DND-41 (cell line): ENCODE measurements at regions not wholly inside any gene's neighbourhood (a gene's known extent, or its start where the extent isn't known, plus 50 kb on each side); places are given as distances from the start of the nearest gene placed in this dataset.
"Not testable (repeated sequence)": the region's sequence is repeated elsewhere in the genome, so short reads cannot be mapped to it uniquely, and the experiment has no call there.

Experiments used
- ATAC-seq: fragments of 200-7000 bp; cut with Tn5 transposase; 3 replicates; pipeline ENCODE4 v1.9.1; 2021; ENCODE audit warnings: low read depth; ENCODE audit not compliant: insufficient read depth
- DNase-seq: peaks from one replicate; pipeline ENCODE4 v3.0.0-alpha.2; 2020
- H2AFZ ChIP-seq: 2 replicates; pipeline ENCODE4 v1.6.0; 2012; ENCODE audit warnings: low read depth, low read length
- H3K27ac ChIP-seq: 2 replicates; pipeline ENCODE4 v1.5.1; 2012; ENCODE audit warnings: low read length, inconsistent platforms
- H3K27me3 ChIP-seq: fragments of 200-600 bp; sonication (generic); 2 replicates; pipeline ENCODE4 v1.6.0; 2012; ENCODE audit warnings: low read length, mild to moderate bottlenecking, inconsistent platforms; ENCODE audit not compliant: insufficient read depth, poor library complexity
- H3K36me3 ChIP-seq: 2 replicates; pipeline ENCODE4 v1.5.1; 2012; ENCODE audit warnings: low read length, inconsistent platforms; ENCODE audit not compliant: insufficient read depth
- H3K4me1 ChIP-seq: 2 replicates; pipeline ENCODE4 v1.5.1; 2012; ENCODE audit warnings: mild to moderate bottlenecking, low read length; ENCODE audit not compliant: insufficient read depth
- H3K4me2 ChIP-seq: 2 replicates; pipeline ENCODE4 v1.6.0; 2012; ENCODE audit warnings: mild to moderate bottlenecking, moderate library complexity, low read length, inconsistent platforms; ENCODE audit not compliant: insufficient read depth
- H3K4me3 ChIP-seq, 2 experiments: fragments of 200-600 bp in 1 of 2; shearing (Covaris generic) in 1 of 2; 2 replicates each; pipeline ENCODE4 v1.5.1; 2012 to 2016; ENCODE audit warnings: inconsistent platforms in 2 of 2, low read length in 2 of 2, mild to moderate bottlenecking in 2 of 2, low read depth in 1 of 2, moderate library complexity in 1 of 2
- H3K79me2 ChIP-seq: 2 replicates; pipeline ENCODE4 v1.6.0; 2012; ENCODE audit warnings: low read length, inconsistent platforms; ENCODE audit not compliant: insufficient read depth
- H3K9ac ChIP-seq: 2 replicates; pipeline ENCODE4 v1.6.0; 2012; ENCODE audit warnings: low read depth, mild to moderate bottlenecking, inconsistent platforms, low read length, moderate library complexity
- H3K9me3 ChIP-seq: 2 replicates; pipeline ENCODE4 v1.5.1; 2012; ENCODE audit warnings: low read length, moderate library complexity, mild to moderate bottlenecking, inconsistent platforms; ENCODE audit not compliant: insufficient read depth, severe bottlenecking
- H4K20me1 ChIP-seq: 2 replicates; pipeline ENCODE4 v1.6.0; 2012; ENCODE audit warnings: low read length; ENCODE audit not compliant: insufficient read depth
- EZH2 ChIP-seq: IDR thresholded peaks from 3 replicates; pipeline ENCODE4 v1.6.1; 2012; ENCODE audit warnings: borderline replicate concordance, low read depth, mild to moderate bottlenecking, moderate library complexity, low read length, inconsistent platforms; ENCODE audit not compliant: severe bottlenecking
- TF ChIP-seq, protein P1 (sequence below): IDR thresholded peaks from 2 replicates; pipeline ENCODE4 v1.5.1; 2012; ENCODE audit warnings: borderline replicate concordance, low read length, moderate library complexity, mild to moderate bottlenecking; ENCODE audit not compliant: poor library complexity, severe bottlenecking; ENCODE audit errors: extremely low read depth

GRCh38 chr12:116376354-116377193, 99.1 kb upstream of the MED13L start:
- no peaks in the 10 kb centered on the region for H4K20me1 ChIP-seq
- no peaks in the 10 kb centered on the region for H3K79me2 ChIP-seq
- H3K4me2 ChIP-seq, result no peak overlapping the region
- H3K4me3 ChIP-seq, result no peak overlapping the region
- H3K9ac ChIP-seq, result no peak overlapping the region
- no peak overlapping the region for H3K27ac ChIP-seq
- no peaks in the 10 kb centered on the region for H3K36me3 ChIP-seq
- H2AFZ ChIP-seq, result no peak overlapping the region
- ATAC-seq, result no peak
- no peaks in the 10 kb centered on the region for H3K27me3 ChIP-seq
- no peak for DNase-seq
- H3K9me3 ChIP-seq, result no peaks in the 10 kb centered on the region
- TF ChIP-seq EZH2, result no peak
- TF ChIP-seq, protein P1, sequence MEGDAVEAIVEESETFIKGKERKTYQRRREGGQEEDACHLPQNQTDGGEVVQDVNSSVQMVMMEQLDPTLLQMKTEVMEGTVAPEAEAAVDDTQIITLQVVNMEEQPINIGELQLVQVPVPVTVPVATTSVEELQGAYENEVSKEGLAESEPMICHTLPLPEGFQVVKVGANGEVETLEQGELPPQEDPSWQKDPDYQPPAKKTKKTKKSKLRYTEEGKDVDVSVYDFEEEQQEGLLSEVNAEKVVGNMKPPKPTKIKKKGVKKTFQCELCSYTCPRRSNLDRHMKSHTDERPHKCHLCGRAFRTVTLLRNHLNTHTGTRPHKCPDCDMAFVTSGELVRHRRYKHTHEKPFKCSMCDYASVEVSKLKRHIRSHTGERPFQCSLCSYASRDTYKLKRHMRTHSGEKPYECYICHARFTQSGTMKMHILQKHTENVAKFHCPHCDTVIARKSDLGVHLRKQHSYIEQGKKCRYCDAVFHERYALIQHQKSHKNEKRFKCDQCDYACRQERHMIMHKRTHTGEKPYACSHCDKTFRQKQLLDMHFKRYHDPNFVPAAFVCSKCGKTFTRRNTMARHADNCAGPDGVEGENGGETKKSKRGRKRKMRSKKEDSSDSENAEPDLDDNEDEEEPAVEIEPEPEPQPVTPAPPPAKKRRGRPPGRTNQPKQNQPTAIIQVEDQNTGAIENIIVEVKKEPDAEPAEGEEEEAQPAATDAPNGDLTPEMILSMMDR, result no peak
- no peaks in the 10 kb centered on the region for H3K4me1 ChIP-seq

DNA sequence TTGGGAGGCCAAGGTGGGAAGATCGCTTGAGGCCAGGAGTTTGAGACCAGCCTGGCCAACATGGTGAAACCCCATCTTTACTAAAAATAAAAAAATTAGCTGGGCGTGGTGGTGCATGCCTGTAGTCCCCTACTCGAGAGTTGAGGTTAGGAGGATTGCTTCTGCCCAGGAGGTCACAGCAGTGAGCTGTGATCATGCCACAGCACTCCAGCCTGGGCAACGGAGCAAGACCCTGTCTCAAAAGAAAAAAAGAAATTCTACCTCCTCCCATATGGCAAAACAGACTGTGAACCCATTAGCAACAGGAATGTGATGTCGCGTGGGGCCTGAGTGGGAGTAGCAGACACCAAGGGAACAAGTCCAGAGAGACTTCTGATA, 99.7 kb upstream of the MED13L start:
- not testable (repeated sequence) for H3K9me3 ChIP-seq, H3K4me1 ChIP-seq, DNase-seq, H3K4me3 ChIP-seq, ATAC-seq, H2AFZ ChIP-seq, H3K4me2 ChIP-seq, H3K36me3 ChIP-seq, H3K27ac ChIP-seq, H3K27me3 ChIP-seq, H3K79me2 ChIP-seq, H3K9ac ChIP-seq, H4K20me1 ChIP-seq

DNA sequence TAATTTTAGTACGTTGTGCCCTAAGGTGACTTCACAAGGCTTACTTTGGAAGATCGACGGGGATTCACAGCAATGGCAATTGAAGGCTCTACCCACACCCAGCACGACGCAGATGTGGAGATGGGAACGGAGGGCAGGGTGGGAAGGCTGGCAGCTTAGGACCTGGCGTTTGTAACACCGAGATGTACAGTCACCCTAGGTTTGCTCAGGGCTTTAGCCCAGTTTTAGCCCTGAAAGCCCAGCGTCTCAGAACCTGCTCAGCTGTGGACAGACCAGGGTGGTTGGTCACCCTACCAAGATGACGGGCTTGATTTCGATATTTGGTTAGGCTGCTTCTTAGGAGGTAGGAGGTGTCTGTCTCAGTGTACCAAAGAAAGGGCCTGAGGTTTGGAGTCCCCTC, 100.5 kb upstream of the MED13L start:
- Histone ChIP-seq H3K4me3 (no peak overlapping the region), H3K9me3 (no peaks in the 10 kb centered on the region), H2AFZ (no peak overlapping the region), H3K27ac (no peak overlapping the region), H4K20me1 (no peaks in the 10 kb centered on the region), H3K4me2 (no peak overlapping the region), H3K9ac (no peak overlapping the region), H3K79me2 (no peaks in the 10 kb centered on the region), H3K27me3 (no peaks in the 10 kb centered on the region), H3K36me3 (no peaks in the 10 kb centered on the region), H3K4me1 (no peaks in the 10 kb centered on the region)
- TF ChIP-seq EZH2, result no peak
- TF ChIP-seq, protein P1, result no peak
- DNase-seq (no peak), ATAC-seq (no peak)

GRCh38 chr12:116380108-116380507, 102.6 kb upstream of the MED13L start:
- no peaks in the 10 kb centered on the region for H4K20me1 ChIP-seq
- H3K36me3 ChIP-seq, result no peaks in the 10 kb centered on the region
- H3K27me3 ChIP-seq, result no peaks in the 10 kb centered on the region
- H3K79me2 ChIP-seq, result no peaks in the 10 kb centered on the region
- no peak overlapping the region for H3K4me2 ChIP-seq
- DNase-seq, result no peak
- H3K9me3 ChIP-seq, result no peaks in the 10 kb centered on the region
- peaks cover 1% of the 10 kb centered on the region; the same call in 1 of the 2 replicates for H3K4me1 ChIP-seq
- no peak overlapping the region for H3K4me3 ChIP-seq
- ATAC-seq, result no peak
- H3K9ac ChIP-seq, result no peak overlapping the region
- H2AFZ ChIP-seq, result no peak overlapping the region
- TF ChIP-seq EZH2, result no peak
- TF ChIP-seq, protein P1, result no peak
- no peak overlapping the region for H3K27ac ChIP-seq

DNA sequence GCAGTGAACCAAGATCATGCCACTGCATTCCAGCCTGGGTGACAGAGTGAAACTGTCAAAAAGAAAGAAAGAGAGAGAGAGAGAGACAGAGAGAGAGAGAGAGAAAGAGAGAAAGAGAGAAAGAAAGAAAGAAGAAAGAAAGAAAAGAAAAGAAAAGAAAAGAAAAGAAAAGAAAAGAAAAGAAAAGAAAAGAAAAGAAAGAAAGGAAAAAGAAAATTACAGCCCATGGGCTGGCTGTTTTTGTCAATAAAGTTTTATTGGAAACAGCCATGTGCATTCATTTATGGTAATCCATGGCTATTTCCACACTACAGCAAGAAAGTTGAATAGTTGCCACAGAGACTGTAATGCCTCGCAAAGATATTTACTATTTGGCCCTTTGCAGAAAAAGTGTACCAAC, 103.2 kb upstream of the MED13L start:
- not testable (repeated sequence) for H3K4me3 ChIP-seq, H3K9ac ChIP-seq, H3K79me2 ChIP-seq, H3K27me3 ChIP-seq, H3K4me2 ChIP-seq, H3K4me1 ChIP-seq, ATAC-seq, H3K36me3 ChIP-seq, DNase-seq, H3K9me3 ChIP-seq, H3K27ac ChIP-seq, H4K20me1 ChIP-seq, H2AFZ ChIP-seq
